ENCODE measurements at regions not wholly inside any gene's neighbourhood (a gene's known extent, or its start where the extent isn't known, plus 50 kb on each side); places are given as distances from the start of the nearest gene placed in this dataset.

DNA sequence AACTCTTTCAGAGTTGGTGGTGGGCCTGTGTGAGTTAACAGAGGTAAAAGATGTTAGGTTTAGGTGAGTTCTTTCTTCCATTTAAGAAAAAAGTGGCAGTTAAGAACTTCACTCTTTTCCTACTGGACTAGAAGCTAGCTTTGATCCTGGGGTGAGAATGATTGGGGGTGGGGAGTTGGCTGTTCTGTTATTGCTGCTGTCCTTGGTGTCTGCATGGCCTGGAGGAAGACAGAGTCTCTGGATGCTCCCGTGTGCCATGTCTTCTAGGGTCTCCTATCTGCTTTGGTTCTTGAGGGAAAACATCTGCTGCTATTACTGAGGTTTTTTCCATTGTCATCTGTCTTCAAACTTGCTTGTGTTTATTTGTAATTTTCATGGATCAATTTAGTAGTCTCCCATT, 275.7 kb downstream of the HLX start:
- DNase-seq: no peak
- WGBS, 2 donors: 79 to 84% methylated on average over 1 of the region's 1 CpG

DNA sequence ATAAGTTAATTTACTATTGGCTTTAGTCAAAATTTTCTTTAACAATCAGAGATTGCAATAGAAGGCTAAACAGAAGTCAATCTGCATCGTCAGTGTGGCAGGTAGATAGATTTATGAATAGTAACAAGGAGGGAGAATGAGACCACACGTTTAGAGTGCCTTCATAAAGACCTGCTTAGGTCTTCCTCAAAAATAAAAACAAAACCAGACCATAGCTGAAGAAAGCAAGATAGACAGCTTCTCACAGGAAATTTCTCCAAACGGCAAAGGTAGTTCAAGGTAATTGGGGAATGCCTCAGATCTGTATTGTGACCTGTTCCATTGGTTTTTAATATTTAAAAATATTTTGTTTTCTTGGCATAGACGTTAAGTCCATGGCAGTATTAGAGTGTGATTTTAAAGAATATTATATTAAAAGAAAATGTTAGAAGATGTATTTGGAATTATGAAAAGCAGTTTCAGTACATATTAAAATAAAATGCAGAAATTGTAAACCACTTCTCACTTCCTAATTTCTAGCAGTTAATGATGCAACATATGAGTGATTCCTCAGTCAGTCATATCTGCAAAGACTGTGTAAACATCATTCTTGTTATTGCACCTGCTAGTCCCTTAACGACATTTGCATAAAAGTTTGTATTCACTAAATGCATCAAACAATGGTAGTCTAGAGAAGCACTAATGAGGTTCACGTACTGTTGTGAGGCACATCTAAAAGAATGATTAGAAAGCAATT, 278.0 kb downstream of the HLX start:
- Histone ChIP-seq H3K36me3 (no peaks in the 10 kb centered on the region), H3K27me3 (no peaks in the 10 kb centered on the region), H3K4me3 (no peak overlapping the region), H3K4me1 (peaks cover 0 to 5% (median 0%) of the 10 kb centered on the region in 3 donors), H3K9me3 (no peaks in the 10 kb centered on the region), H3K27ac (no peak overlapping the region)
- no peak for ATAC-seq
- FAIRE-seq: no peak
- no peak for DNase-seq
- WGBS, 2 donors: 38 to 44% methylated on average over 6 of the region's 6 CpGs
- intact Hi-C loops (cut with DNase I): no loop called here
- TF ChIP-seq, protein P1, sequence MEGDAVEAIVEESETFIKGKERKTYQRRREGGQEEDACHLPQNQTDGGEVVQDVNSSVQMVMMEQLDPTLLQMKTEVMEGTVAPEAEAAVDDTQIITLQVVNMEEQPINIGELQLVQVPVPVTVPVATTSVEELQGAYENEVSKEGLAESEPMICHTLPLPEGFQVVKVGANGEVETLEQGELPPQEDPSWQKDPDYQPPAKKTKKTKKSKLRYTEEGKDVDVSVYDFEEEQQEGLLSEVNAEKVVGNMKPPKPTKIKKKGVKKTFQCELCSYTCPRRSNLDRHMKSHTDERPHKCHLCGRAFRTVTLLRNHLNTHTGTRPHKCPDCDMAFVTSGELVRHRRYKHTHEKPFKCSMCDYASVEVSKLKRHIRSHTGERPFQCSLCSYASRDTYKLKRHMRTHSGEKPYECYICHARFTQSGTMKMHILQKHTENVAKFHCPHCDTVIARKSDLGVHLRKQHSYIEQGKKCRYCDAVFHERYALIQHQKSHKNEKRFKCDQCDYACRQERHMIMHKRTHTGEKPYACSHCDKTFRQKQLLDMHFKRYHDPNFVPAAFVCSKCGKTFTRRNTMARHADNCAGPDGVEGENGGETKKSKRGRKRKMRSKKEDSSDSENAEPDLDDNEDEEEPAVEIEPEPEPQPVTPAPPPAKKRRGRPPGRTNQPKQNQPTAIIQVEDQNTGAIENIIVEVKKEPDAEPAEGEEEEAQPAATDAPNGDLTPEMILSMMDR (IDR thresholded peaks at IDR 0.05): no peak

More for the DNA sequence above, 275.7 kb downstream of the HLX start:
- intact Hi-C loops (cut with DNase I): no loop called here
- Histone ChIP-seq H3K27ac (no peak overlapping the region), H3K9me3 (no peaks in the 10 kb centered on the region), H3K36me3 (no peaks in the 10 kb centered on the region), H3K4me1 (peaks cover 0 to 5% (median 0%) of the 10 kb centered on the region in 3 donors), H3K27me3 (no peaks in the 10 kb centered on the region), H3K4me3 (no peak overlapping the region)
- ATAC-seq: no peak
- no peak for FAIRE-seq
- TF ChIP-seq, protein P1 (IDR thresholded peaks at IDR 0.05): no peak

DNA sequence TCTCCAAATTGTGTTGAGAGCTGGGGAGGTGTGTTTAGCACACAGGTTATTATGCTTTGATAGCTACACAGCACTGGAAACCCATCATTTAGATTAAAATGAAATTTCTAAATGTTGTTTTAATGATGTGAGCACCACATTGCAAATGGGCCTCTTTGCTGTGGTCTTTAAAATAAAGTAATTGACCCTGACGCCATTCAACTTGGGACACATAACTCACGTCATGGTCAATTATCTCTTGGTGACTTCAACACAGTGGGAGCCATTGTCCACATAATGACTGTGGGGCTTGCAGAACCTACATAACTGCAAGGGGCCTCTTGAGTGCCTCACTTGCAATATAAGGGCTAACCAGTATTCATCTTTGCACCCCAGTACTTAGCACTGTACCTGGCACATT, 280.4 kb downstream of the HLX start:
- TF ChIP-seq, protein P1 (IDR thresholded peaks at IDR 0.05): no peak
- DNase-seq: no peak
- FAIRE-seq: no peak
- no peaks in the 10 kb centered on the region for H3K27me3 ChIP-seq
- peaks cover 0 to 5% (median 0%) of the 10 kb centered on the region in 3 donors for H3K4me1 ChIP-seq
- WGBS, 2 donors: 83 to 90% methylated on average over 2 of the region's 2 CpGs
- ATAC-seq: no peak
- no peak overlapping the region for H3K4me3 ChIP-seq
- intact Hi-C loops (cut with DNase I): no loop called here
- no peaks in the 10 kb centered on the region for H3K9me3 ChIP-seq
- H3K27ac ChIP-seq: no peak overlapping the region
- H3K36me3 ChIP-seq: no peaks in the 10 kb centered on the region

DNA sequence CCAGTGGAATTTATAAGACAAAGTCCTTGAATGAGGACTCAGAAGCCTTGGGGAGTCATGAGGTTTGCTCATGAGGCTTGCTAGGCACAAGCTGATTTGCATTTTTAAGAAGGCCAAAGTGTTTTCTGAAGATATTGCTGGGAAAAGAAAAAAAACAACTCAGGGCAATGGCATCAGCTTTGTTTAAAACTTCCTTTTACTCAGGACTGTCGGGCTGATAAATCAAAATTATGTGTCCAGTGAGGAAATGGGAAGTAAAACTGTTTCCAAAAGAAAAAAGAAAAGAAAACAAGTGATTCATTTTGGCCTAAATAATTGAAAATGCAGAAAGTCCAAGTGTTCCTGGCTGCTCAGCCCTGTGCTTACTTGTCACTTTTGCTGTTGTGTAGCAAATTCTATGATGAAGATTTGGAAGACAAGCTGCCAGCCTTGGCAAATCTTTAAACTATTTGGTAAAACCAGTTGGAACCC, 282.4 kb downstream of the HLX start:
- no peak for DNase-seq
- WGBS, 2 donors: 59 to 64% methylated on average over 1 of the region's 1 CpG
- peak in 2 of 4 donors; percentile 11 to 37 for ATAC-seq
- Histone ChIP-seq H3K4me3 (no peak overlapping the region), H3K4me1 (peaks cover 0 to 5% (median 0%) of the 10 kb centered on the region in 3 donors), H3K36me3 (no peaks in the 10 kb centered on the region), H3K27me3 (no peaks in the 10 kb centered on the region), H3K27ac (peak overlapping the region in 1 of 4 donors; percentile 4), H3K9me3 (no peaks in the 10 kb centered on the region)
- TF ChIP-seq, protein P1 (IDR thresholded peaks at IDR 0.05): no peak
- no peak for FAIRE-seq
- intact Hi-C loops (cut with DNase I): no loop called here

DNA sequence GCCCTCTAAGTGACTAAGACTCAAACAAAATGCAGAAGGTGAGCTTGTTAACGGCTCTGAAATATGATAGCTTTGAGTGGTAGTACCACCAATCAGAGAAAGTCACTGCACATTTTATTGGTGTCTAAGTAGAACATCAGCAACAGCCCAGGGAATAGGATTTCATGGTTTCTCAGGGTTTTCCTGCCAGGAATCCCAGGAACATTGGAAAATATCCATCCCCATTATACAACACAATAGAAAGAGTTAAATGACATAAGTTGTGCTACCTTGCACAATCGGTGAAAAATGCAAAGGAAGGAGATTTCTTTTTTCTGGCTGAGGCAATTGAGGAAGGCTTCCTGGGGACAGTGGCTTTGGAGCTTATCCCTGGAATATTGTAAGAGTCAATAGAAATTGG, 283.1 kb downstream of the HLX start:
- Histone ChIP-seq H3K4me1 (peaks cover 0 to under 1% (median 0%) of the 10 kb centered on the region in 3 donors), H3K9me3 (no peaks in the 10 kb centered on the region), H3K27me3 (no peaks in the 10 kb centered on the region), H3K36me3 (no peaks in the 10 kb centered on the region), H3K27ac (no peak overlapping the region), H3K4me3 (no peak overlapping the region)
- ATAC-seq: no peak
- TF ChIP-seq, protein P1 (IDR thresholded peaks at IDR 0.05): no peak
- FAIRE-seq: no peak
- intact Hi-C loops (cut with DNase I): no loop called here
- 54 to 63% methylated on average over 2 of the region's 2 CpGs for WGBS, 2 donors
- no peak for DNase-seq
